Tongue (tissue), 1 donor: ENCODE measurements at regions not wholly inside any gene's neighbourhood (a gene's known extent, or its start where the extent isn't known, plus 50 kb on each side); places are given as distances from the start of the nearest gene placed in this dataset.

Experiments
- DNase-seq: peaks from one replicate; pipeline ENCODE4 v3.0.0-alpha.2; 2015

GRCh38 chr16:48892893-48893292 lies 282.9 kb upstream of the N4BP1 start:
- no peak for DNase-seq

GRCh38 chr16:48887646-48888210 lies 277.7 kb upstream of the N4BP1 start:
- DNase-seq = no peak

GRCh38 chr16:48885471-48885870 lies 275.5 kb upstream of the N4BP1 start:
- DNase-seq = no peak

- no peak for DNase-seq
Observed at GRCh38 chr16:48881272-48881671, 271.3 kb upstream of the N4BP1 start.

GRCh38 chr16:48879223-48880122 lies 269.5 kb upstream of the N4BP1 start:
- DNase-seq = no peak

- DNase-seq = no peak
Observed at GRCh38 chr16:48877946-48878345, 268.0 kb upstream of the N4BP1 start.

- DNase-seq = no peak
Observed at GRCh38 chr16:48870141-48870540, 260.2 kb upstream of the N4BP1 start.

GRCh38 chr16:48865520-48865919 lies 255.5 kb upstream of the N4BP1 start:
- no peak for DNase-seq

GRCh38 chr16:48864055-48864454 lies 254.1 kb upstream of the N4BP1 start:
- DNase-seq = no peak

- DNase-seq = no peak
Observed at GRCh38 chr16:48862087-48862532, 252.1 kb upstream of the N4BP1 start.

GRCh38 chr16:48860341-48860740 lies 250.4 kb upstream of the N4BP1 start:
- DNase-seq = no peak

- DNase-seq = no peak
Observed at GRCh38 chr16:48852951-48853350, 243.0 kb upstream of the N4BP1 start.

- no peak for DNase-seq
Observed at GRCh38 chr16:48852458-48852857, 242.5 kb upstream of the N4BP1 start.

GRCh38 chr16:48850097-48850770 lies 240.3 kb upstream of the N4BP1 start:
- no peak for DNase-seq

GRCh38 chr16:48846277-48846676 lies 236.3 kb upstream of the N4BP1 start:
- no peak for DNase-seq

GRCh38 chr16:48845261-48845660 lies 235.3 kb upstream of the N4BP1 start:
- DNase-seq = no peak

- DNase-seq = no peak
Observed at GRCh38 chr16:48838349-48838748, 228.4 kb upstream of the N4BP1 start.

- DNase-seq = no peak
Observed at GRCh38 chr16:48836636-48837035, 226.7 kb upstream of the N4BP1 start.

- DNase-seq = no peak
Observed at GRCh38 chr16:48836067-48836466, 226.1 kb upstream of the N4BP1 start.

GRCh38 chr16:48834576-48834975 lies 224.6 kb upstream of the N4BP1 start:
- no peak for DNase-seq

- no peak for DNase-seq
Observed at GRCh38 chr16:48833461-48833860, 223.5 kb upstream of the N4BP1 start.

GRCh38 chr16:48831076-48831722 lies 221.2 kb upstream of the N4BP1 start:
- DNase-seq = no peak
